ENCODE measurements at regions not wholly inside any gene's neighbourhood (a gene's known extent, or its start where the extent isn't known, plus 50 kb on each side); places are given as distances from the start of the nearest gene placed in this dataset.

GRCh38 chr5:160940725-160941124 lies 88.7 kb upstream of the ATP10B start:
- no peak for TF ChIP-seq CTCF (IDR thresholded peaks at IDR 0.05)
- TF ChIP-seq POLR2A (IDR thresholded peaks at IDR 0.05), result no peak
